ENCODE measurements at regions not wholly inside any gene's neighbourhood (a gene's known extent, or its start where the extent isn't known, plus 50 kb on each side); places are given as distances from the start of the nearest gene placed in this dataset.

GRCh38 chr7:91537260-91538152 lies 273.3 kb downstream of the FZD1 start:
- DNase-seq = no peak

- DNase-seq = no peak
Observed at GRCh38 chr7:91541641-91542040, 277.4 kb downstream of the FZD1 start.

- DNase-seq = no peak
Observed at GRCh38 chr7:91543646-91544045, 279.4 kb downstream of the FZD1 start.

- DNase-seq = no peak
Observed at GRCh38 chr7:91549878-91550277, 285.6 kb downstream of the FZD1 start.

- no peak for DNase-seq
Observed at GRCh38 chr7:91550931-91551330, 286.7 kb downstream of the FZD1 start.

- no peak for DNase-seq
Observed at GRCh38 chr7:91551377-91552175, 287.3 kb downstream of the FZD1 start.

- DNase-seq = no peak
Observed at GRCh38 chr7:91553410-91553895, 289.2 kb downstream of the FZD1 start.

- no peak for DNase-seq
Observed at GRCh38 chr7:91554883-91555282, 290.6 kb downstream of the FZD1 start.

GRCh38 chr7:91556239-91556638 lies 292.0 kb downstream of the FZD1 start:
- DNase-seq = no peak

GRCh38 chr7:91556956-91557650 lies 292.9 kb downstream of the FZD1 start:
- DNase-seq = peak in 1 of 2 experiments; percentile 23

- DNase-seq = no peak
Observed at GRCh38 chr7:91557789-91558404, 293.7 kb downstream of the FZD1 start.

GRCh38 chr7:91559947-91560346 lies 295.7 kb downstream of the FZD1 start:
- DNase-seq = no peak

- no peak for DNase-seq
Observed at GRCh38 chr7:91564101-91564500, 299.9 kb downstream of the FZD1 start.

GRCh38 chr7:91564541-91564940 lies 300.3 kb downstream of the FZD1 start:
- no peak for DNase-seq

GRCh38 chr7:91565499-91566401 lies 301.5 kb downstream of the FZD1 start:
- DNase-seq = peak; percentile 25 to 73

- no peak for DNase-seq
Observed at GRCh38 chr7:91566402-91566732, 302.1 kb downstream of the FZD1 start.

- no peak for DNase-seq
Observed at GRCh38 chr7:91567081-91568012, 303.1 kb downstream of the FZD1 start.

- DNase-seq = no peak
Observed at GRCh38 chr7:91568138-91568537, 303.9 kb downstream of the FZD1 start.

- DNase-seq = peak; percentile 48 to 62
Observed at GRCh38 chr7:91569728-91570457, 305.7 kb downstream of the FZD1 start.

GRCh38 chr7:91570560-91570959 lies 306.3 kb downstream of the FZD1 start:
- DNase-seq = peak in 1 of 2 experiments; percentile 47
